ENCODE measurements at regions not wholly inside any gene's neighbourhood (a gene's known extent, or its start where the extent isn't known, plus 50 kb on each side); places are given as distances from the start of the nearest gene placed in this dataset.

DNA sequence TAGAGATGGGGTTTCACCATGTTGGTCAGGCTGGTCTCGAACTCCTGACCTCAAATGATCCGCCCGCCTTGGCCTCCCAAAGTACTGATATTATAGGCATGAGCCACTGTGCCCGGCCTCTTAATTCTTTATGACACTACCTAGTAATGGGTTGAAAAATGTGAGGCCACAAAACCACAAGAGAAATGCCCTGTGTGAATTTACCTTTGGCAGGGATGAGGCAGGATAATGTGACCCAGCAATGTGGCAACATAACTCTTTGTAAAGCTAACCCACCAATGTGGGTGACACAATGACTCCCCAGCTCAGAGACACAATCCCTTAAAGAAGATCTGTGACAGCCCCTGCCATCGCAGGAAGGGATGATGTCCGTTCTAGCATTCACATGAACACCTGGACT is 533.1 kb downstream of the KLF5 start:
- DNase-seq (ENCODE audit: low spot score) = no peak
- in situ Hi-C loops (cut with MboI; ENCODE audit: low pct_unique_long_range_greater_than_20kb, low sequenced_read_pairs, unreplicated experiment) = no loop called here
- TF ChIP-seq, protein P1, sequence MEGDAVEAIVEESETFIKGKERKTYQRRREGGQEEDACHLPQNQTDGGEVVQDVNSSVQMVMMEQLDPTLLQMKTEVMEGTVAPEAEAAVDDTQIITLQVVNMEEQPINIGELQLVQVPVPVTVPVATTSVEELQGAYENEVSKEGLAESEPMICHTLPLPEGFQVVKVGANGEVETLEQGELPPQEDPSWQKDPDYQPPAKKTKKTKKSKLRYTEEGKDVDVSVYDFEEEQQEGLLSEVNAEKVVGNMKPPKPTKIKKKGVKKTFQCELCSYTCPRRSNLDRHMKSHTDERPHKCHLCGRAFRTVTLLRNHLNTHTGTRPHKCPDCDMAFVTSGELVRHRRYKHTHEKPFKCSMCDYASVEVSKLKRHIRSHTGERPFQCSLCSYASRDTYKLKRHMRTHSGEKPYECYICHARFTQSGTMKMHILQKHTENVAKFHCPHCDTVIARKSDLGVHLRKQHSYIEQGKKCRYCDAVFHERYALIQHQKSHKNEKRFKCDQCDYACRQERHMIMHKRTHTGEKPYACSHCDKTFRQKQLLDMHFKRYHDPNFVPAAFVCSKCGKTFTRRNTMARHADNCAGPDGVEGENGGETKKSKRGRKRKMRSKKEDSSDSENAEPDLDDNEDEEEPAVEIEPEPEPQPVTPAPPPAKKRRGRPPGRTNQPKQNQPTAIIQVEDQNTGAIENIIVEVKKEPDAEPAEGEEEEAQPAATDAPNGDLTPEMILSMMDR (IDR thresholded peaks at IDR 0.05; ENCODE audit: extremely low read depth, insufficient read depth, missing control alignments) = no peak

DNA sequence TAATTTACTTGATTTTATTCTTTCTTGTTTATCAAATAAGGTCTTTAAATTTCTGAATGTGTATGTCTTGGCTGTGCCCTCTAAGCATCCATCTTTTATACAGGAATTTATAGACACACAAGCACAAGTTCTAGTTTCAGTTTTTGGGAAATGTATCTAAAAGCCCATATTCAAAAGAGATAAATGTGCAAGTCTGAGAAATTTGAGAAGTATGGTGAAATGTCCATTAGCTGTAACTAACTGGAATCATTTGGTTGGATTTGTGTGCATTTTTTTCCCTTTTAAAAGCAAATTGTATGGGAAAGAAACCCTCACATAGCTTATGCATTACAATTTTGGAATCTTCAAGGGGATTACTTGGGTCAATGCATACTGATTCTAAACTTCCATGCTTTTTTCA is 532.0 kb downstream of the KLF5 start:
- TF ChIP-seq, protein P1 (IDR thresholded peaks at IDR 0.05; ENCODE audit: extremely low read depth, insufficient read depth, missing control alignments) = no peak
- in situ Hi-C loops (cut with MboI; ENCODE audit: low pct_unique_long_range_greater_than_20kb, low sequenced_read_pairs, unreplicated experiment) = no loop called here
- DNase-seq (ENCODE audit: low spot score) = no peak

DNA sequence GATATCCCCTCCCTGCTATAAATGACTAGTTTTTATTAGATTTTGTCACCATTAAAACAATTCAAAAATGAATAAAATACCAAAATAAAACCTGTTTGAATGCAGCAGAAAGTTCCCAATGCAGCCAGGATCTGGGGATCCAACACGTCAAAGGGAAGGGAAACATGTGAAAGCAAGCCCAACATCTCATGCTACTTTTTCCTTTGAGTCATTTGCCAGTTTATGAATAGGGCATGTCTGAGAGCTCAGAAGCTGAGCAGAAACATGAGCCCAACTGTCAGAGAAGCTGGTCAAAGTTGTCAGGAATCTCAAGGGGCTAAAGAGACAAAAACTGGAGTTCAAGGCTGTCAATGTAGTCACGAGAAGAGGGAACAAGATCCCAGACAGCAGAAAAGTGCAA is 526.4 kb downstream of the KLF5 start:
- TF ChIP-seq, protein P1 (IDR thresholded peaks at IDR 0.05; ENCODE audit: extremely low read depth, insufficient read depth, missing control alignments) = no peak
- DNase-seq (ENCODE audit: low spot score) = no peak
- in situ Hi-C loops (cut with MboI; ENCODE audit: low pct_unique_long_range_greater_than_20kb, low sequenced_read_pairs, unreplicated experiment) = no loop called here

DNA sequence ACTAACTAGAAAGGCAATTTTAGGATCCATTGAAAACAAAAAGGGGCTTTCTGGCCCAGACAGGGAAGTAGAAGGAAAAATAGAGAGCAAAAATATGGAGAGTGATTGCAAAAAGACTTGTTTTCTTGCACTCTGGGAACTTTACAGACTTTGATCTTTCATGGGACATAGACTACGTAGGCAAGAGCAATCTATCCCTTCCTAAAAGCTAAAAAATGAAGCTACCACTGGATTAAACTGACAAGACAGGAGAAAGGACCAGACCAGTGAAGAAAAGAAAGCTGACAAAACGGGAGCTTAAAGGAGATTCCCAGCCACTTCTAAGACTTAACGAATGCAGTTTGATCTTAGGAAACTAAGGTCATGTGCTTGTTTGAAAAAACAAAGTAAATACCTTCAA is 524.5 kb downstream of the KLF5 start:
- DNase-seq (ENCODE audit: low spot score) = no peak
- in situ Hi-C loops (cut with MboI; ENCODE audit: low pct_unique_long_range_greater_than_20kb, low sequenced_read_pairs, unreplicated experiment) = no loop called here
- TF ChIP-seq, protein P1 (IDR thresholded peaks at IDR 0.05; ENCODE audit: extremely low read depth, insufficient read depth, missing control alignments) = no peak

DNA sequence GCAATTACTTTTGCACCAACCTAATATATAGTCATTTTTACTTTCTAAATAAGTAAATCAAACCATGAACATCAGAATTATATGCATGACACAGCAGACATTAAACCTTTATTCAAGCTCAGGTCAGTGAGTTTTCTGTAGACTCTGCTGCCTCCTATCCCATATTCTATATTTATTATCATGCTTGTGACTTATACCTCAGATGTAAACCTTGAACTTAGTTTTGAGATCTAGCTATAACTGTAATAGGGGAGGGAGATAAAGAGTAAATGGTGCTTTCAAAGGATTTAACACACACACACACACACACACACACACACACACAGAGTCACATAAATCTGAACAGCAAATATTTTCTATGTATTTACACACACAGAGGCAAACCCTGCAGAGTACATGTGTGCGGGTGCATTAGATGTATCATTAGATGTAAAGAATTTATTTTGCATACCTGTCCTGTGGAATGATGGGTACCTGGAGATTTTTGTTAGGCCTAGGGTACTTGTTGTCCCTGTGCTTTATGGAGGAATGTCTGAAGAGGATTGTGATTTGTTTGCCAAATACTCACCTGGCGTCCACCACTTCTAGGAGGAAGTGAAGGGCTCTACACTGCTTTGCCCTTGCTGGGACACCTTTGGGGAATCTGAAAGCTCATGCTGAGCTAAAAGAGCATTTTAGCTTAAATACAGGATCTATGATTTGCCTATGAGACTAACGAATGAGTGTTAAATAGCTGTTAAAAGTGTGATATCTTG is 521.9 kb downstream of the KLF5 start:
- DNase-seq (ENCODE audit: low spot score) = no peak
- in situ Hi-C loops (cut with MboI; ENCODE audit: low pct_unique_long_range_greater_than_20kb, low sequenced_read_pairs, unreplicated experiment) = no loop called here
- TF ChIP-seq, protein P1 (IDR thresholded peaks at IDR 0.05; ENCODE audit: extremely low read depth, insufficient read depth, missing control alignments) = no peak

DNA sequence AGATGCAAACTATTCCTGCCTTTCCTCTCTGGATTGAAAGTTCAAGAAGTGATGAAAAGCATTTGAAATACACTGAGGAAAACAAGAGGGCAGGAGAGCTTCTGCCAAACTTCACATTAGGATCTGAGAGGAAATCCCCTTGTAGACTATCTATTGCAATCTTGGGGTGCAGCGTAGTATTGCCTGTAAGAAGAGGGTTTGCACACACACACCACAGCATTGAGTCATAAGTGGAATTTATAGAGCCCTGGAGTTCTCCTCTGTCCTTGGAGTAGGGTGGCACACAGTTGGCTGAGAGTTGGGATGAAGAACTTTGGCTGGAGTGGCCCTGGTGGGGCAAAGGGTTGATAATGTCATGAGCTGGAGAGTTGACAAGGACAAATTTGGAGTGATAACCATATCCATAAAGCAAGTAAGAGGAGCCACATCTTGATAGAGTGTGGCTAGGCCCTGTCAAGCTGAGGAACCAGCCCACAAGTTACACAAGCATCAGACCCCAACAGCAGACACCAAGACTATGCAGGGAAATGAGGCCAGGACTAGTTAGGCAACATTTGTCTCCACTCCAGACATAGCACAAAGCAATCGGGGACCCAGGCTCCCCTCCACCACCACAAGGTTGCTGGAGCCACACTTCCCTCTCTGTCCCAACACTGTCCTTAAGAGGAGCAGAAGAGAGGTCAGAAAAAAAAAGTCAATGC is 520.9 kb downstream of the KLF5 start:
- no peak for DNase-seq (ENCODE audit: low spot score)
- TF ChIP-seq, protein P1 (IDR thresholded peaks at IDR 0.05; ENCODE audit: extremely low read depth, insufficient read depth, missing control alignments) = no peak
- in situ Hi-C loops (cut with MboI; ENCODE audit: low pct_unique_long_range_greater_than_20kb, low sequenced_read_pairs, unreplicated experiment) = no loop called here
